ENCODE measurements at regions not wholly inside any gene's neighbourhood (a gene's known extent, or its start where the extent isn't known, plus 50 kb on each side); places are given as distances from the start of the nearest gene placed in this dataset.
A peak's percentile ranks its signal among the peaks of the same experiment; 100 is the strongest.

DNA sequence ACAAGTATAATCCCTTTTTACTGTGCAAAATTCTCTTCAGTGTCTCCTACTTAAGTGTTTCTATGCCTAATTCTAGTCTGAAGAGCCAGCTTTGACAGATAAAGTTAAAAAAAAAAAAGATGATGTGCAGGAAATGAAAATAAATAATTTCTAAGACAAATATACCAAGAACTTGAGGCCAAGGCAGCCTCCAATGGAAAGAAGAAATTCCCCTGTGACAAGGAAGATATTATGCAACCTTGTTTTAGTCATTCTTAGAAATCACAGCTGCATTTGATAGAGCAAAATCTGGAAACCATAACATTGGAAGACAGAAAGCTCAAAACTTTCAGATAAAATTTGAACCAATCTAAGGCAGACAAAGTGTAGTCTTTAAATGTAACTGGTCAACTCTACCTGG is 375.9 kb upstream of the TLE4 start:
- Histone ChIP-seq H3K79me2 (ENCODE audit: control insufficient read depth, insufficient read depth, low read length) (no peaks in the 10 kb centered on the region), H3K4me3 (replicated peaks in 1 of 4; ENCODE audit: control extremely low read depth in 1 of 4, insufficient read depth in 1 of 4, low read depth in 3 of 4, low read length in 4 of 4) (no peak overlapping the region), H3K4me1 (ENCODE audit: control insufficient read depth, extremely low read depth, insufficient read depth, low read length) (no peaks in the 10 kb centered on the region), H3K4me2 (ENCODE audit: extremely low read depth, insufficient read depth, low read length) (no peak overlapping the region), H3K36me3 (ENCODE audit: control insufficient read depth, insufficient read depth, low read length) (no peaks in the 10 kb centered on the region), H3K27me3 (ENCODE audit: control insufficient read depth, insufficient read depth, low read length) (no peaks in the 10 kb centered on the region), H4K20me1 (ENCODE audit: control insufficient read depth, extremely low read depth, insufficient read depth, low read length) (no peaks in the 10 kb centered on the region), H3K9me3 (ENCODE audit: control insufficient read depth, insufficient read depth, low read depth, low read length) (no peaks in the 10 kb centered on the region), H3K27ac (ENCODE audit: insufficient read depth, low read length) (no peak overlapping the region), H2AFZ (ENCODE audit: low read length) (no peak overlapping the region), H3K9ac (ENCODE audit: insufficient read depth, low read length) (no peak overlapping the region)
- DNase-seq (ENCODE audit: low read depth in 2 of 2): peak; percentile 89
- TF ChIP-seq EZH2 (IDR thresholded peaks at IDR 0.05; ENCODE audit: low read length, missing control alignments): no peak
- TF ChIP-seq, protein P1, sequence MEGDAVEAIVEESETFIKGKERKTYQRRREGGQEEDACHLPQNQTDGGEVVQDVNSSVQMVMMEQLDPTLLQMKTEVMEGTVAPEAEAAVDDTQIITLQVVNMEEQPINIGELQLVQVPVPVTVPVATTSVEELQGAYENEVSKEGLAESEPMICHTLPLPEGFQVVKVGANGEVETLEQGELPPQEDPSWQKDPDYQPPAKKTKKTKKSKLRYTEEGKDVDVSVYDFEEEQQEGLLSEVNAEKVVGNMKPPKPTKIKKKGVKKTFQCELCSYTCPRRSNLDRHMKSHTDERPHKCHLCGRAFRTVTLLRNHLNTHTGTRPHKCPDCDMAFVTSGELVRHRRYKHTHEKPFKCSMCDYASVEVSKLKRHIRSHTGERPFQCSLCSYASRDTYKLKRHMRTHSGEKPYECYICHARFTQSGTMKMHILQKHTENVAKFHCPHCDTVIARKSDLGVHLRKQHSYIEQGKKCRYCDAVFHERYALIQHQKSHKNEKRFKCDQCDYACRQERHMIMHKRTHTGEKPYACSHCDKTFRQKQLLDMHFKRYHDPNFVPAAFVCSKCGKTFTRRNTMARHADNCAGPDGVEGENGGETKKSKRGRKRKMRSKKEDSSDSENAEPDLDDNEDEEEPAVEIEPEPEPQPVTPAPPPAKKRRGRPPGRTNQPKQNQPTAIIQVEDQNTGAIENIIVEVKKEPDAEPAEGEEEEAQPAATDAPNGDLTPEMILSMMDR (conservative IDR thresholded peaks at IDR 0.05 in 1 of 2, IDR thresholded peaks at IDR 0.05 in 1 of 2; ENCODE audit: low read depth in 1 of 2, low read length in 2 of 2): no peak

DNA sequence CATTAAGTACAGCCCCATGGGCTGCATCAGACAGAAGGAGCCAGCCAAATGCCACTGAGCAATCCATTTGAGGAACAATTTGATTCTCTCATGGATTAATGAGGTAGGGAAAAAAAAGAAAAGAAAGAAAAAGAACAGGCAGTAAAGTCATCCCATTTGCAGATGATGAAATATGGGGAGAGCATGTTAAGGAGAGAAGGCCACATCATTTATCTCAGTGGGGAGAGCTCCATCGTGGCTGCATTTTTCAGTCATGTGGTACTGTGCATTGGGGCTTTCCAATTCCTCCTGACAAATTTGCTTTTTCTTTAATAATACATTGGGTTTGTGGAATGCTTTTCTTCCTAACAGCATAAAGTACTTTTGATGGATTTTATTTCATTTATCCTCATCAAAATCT is 375.2 kb upstream of the TLE4 start:
- H3K9ac ChIP-seq (ENCODE audit: insufficient read depth, low read length): no peak overlapping the region
- no peaks in the 10 kb centered on the region for H3K9me3 ChIP-seq (ENCODE audit: control insufficient read depth, insufficient read depth, low read depth, low read length)
- H3K79me2 ChIP-seq (ENCODE audit: control insufficient read depth, insufficient read depth, low read length): no peaks in the 10 kb centered on the region
- H3K36me3 ChIP-seq (ENCODE audit: control insufficient read depth, insufficient read depth, low read length): no peaks in the 10 kb centered on the region
- no peak overlapping the region for H3K4me3 ChIP-seq (replicated peaks in 1 of 4; ENCODE audit: control extremely low read depth in 1 of 4, insufficient read depth in 1 of 4, low read depth in 3 of 4, low read length in 4 of 4)
- H3K4me2 ChIP-seq (ENCODE audit: extremely low read depth, insufficient read depth, low read length): no peak overlapping the region
- H2AFZ ChIP-seq (ENCODE audit: low read length): no peak overlapping the region
- TF ChIP-seq, protein P1 (conservative IDR thresholded peaks at IDR 0.05 in 1 of 2, IDR thresholded peaks at IDR 0.05 in 1 of 2; ENCODE audit: low read depth in 1 of 2, low read length in 2 of 2): no peak
- TF ChIP-seq EZH2 (IDR thresholded peaks at IDR 0.05; ENCODE audit: low read length, missing control alignments): no peak
- no peaks in the 10 kb centered on the region for H4K20me1 ChIP-seq (ENCODE audit: control insufficient read depth, extremely low read depth, insufficient read depth, low read length)
- DNase-seq (ENCODE audit: low read depth in 2 of 2): peak; percentile 42 to 95
- H3K27ac ChIP-seq (ENCODE audit: insufficient read depth, low read length): no peak overlapping the region
- no peaks in the 10 kb centered on the region for H3K27me3 ChIP-seq (ENCODE audit: control insufficient read depth, insufficient read depth, low read length)
- no peaks in the 10 kb centered on the region for H3K4me1 ChIP-seq (ENCODE audit: control insufficient read depth, extremely low read depth, insufficient read depth, low read length)

DNA sequence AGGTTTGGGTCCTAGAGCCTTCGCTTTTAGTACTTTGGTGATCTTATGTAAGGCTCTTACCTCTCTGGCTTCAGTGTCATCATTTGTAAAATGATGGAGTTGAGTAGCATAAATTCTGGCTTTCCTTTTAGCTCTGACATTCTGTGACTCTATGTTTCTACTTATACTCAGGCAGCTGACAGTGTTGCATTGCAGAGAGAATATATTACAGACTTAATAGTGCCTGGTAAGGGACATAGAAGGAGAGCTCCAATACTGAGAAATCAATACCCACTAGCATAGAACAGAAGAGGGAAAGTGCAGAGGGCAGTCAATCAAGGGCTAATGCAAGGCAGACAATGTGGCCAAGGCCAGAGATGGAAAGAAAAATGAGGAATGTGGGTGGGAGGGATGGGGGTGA is 371.4 kb upstream of the TLE4 start:
- Histone ChIP-seq H3K9ac (ENCODE audit: insufficient read depth, low read length) (no peak overlapping the region), H3K4me2 (ENCODE audit: extremely low read depth, insufficient read depth, low read length) (no peak overlapping the region), H3K4me3 (replicated peaks in 1 of 4; ENCODE audit: control extremely low read depth in 1 of 4, insufficient read depth in 1 of 4, low read depth in 3 of 4, low read length in 4 of 4) (no peak overlapping the region), H3K36me3 (ENCODE audit: control insufficient read depth, insufficient read depth, low read length) (no peaks in the 10 kb centered on the region), H3K79me2 (ENCODE audit: control insufficient read depth, insufficient read depth, low read length) (no peaks in the 10 kb centered on the region), H3K9me3 (ENCODE audit: control insufficient read depth, insufficient read depth, low read depth, low read length) (no peaks in the 10 kb centered on the region), H4K20me1 (ENCODE audit: control insufficient read depth, extremely low read depth, insufficient read depth, low read length) (no peaks in the 10 kb centered on the region), H3K4me1 (ENCODE audit: control insufficient read depth, extremely low read depth, insufficient read depth, low read length) (no peaks in the 10 kb centered on the region), H3K27ac (ENCODE audit: insufficient read depth, low read length) (no peak overlapping the region), H3K27me3 (ENCODE audit: control insufficient read depth, insufficient read depth, low read length) (no peaks in the 10 kb centered on the region), H2AFZ (ENCODE audit: low read length) (no peak overlapping the region)
- TF ChIP-seq, protein P1 (conservative IDR thresholded peaks at IDR 0.05 in 1 of 2, IDR thresholded peaks at IDR 0.05 in 1 of 2; ENCODE audit: low read depth in 1 of 2, low read length in 2 of 2): no peak
- TF ChIP-seq EZH2 (IDR thresholded peaks at IDR 0.05; ENCODE audit: low read length, missing control alignments): no peak
- no peak for DNase-seq (ENCODE audit: low read depth in 2 of 2)
